Effector memory CD8-positive, alpha-beta T cell (primary cell): ENCODE measurements at regions not wholly inside any gene's neighbourhood (a gene's known extent, or its start where the extent isn't known, plus 50 kb on each side); places are given as distances from the start of the nearest gene placed in this dataset.
"Not testable (repeated sequence)": the region's sequence is repeated elsewhere in the genome, so short reads cannot be mapped to it uniquely, and the experiment has no call there.

Experiments
- ATAC-seq: fragments of 150-1000 bp; cut with Tn5 transposase; replicated peaks from 2 replicates; pipeline ENCODE4 v1.10.0; 2021; ENCODE audit warnings: mild to moderate bottlenecking, moderate library complexity
- DNase-seq, 3 experiments: peaks; one replicate each; pipeline ENCODE4 v3.0.0; 2021
- H3K27ac Mint-ChIP-seq, 2 donors: one replicate each; pipeline ENCODE4 v1.8.0; 2022; ENCODE audit warnings: mild to moderate bottlenecking in 2 of 2, mixed read lengths in 2 of 2, moderate library complexity in 2 of 2
- H3K27me3 Mint-ChIP-seq, 2 donors: one replicate each; pipeline ENCODE4 v1.8.0; 2022; ENCODE audit warnings: mixed read lengths in 2 of 2
- H3K36me3 Mint-ChIP-seq: one replicate; pipeline ENCODE4 v1.8.0; 2022; ENCODE audit warnings: mild to moderate bottlenecking, moderate library complexity, mixed read lengths; ENCODE audit not compliant: insufficient read depth
- H3K4me1 Mint-ChIP-seq, 2 donors: one replicate each; pipeline ENCODE4 v1.8.0; 2022; ENCODE audit warnings: low read depth in 2 of 2, mixed read lengths in 2 of 2
- H3K4me3 Mint-ChIP-seq, 2 donors: one replicate each; pipeline ENCODE4 v1.8.0; 2022; ENCODE audit warnings: mild to moderate bottlenecking in 2 of 2, mixed read lengths in 2 of 2, moderate library complexity in 2 of 2
- H3K9me3 Mint-ChIP-seq, 2 donors: one replicate each; pipeline ENCODE4 v1.8.0; 2022; ENCODE audit warnings: mixed read lengths in 2 of 2

DNA sequence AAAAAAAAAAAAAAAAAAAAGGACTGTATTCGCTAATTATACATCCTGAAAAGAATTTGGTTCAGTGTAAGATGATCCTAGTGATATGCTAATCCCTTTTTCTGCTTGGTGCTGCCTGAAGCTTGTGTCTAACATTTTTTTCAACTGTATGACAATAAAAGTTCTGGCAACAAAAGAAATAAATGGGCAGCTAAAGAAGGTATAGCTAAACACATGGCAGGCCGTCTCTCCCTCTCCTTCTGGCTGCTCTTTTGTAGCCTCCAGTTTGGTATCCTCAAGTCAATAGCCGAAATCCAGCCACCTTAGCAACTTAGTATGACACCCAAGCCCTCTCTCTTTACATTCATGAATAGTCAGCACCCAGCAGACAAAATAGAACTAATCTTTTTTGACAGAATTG is 198.3 kb upstream of the OTX2 start:
- Mint-ChIP-seq H3K9me3 (peaks cover 0 to 2% of the 10 kb centered on the region in 2 donors), H3K36me3 (no peaks in the 10 kb centered on the region), H3K27me3 (peaks cover 4 to 10% of the 10 kb centered on the region in 2 donors), H3K27ac (no peak overlapping the region), H3K4me3 (no peak overlapping the region), H3K4me1 (peaks cover 0 to 5% of the 10 kb centered on the region in 2 donors)
- DNase-seq (no peak), ATAC-seq (no peak)

DNA sequence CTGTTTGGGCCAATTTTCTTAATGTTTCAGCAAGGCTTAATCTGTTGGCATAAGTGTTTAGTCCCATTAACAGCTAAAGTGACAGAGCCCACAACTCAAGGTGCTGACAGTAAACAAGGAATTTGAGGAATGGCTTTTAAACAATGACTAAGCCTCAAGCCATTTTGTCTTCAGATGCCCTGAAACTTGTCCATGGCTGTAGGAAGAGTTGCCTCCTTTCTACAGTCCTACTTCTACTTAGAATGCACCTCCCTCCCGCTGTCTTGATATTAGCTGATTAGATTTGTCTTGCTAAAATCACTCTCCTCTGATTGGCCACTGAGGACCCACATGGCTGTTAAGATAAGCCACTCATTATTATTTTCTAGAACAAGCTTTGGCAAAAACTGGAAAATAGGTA is 188.4 kb upstream of the OTX2 start:
- H3K9me3 Mint-ChIP-seq, result peaks cover 0 to 3% of the 10 kb centered on the region in 2 donors

DNA sequence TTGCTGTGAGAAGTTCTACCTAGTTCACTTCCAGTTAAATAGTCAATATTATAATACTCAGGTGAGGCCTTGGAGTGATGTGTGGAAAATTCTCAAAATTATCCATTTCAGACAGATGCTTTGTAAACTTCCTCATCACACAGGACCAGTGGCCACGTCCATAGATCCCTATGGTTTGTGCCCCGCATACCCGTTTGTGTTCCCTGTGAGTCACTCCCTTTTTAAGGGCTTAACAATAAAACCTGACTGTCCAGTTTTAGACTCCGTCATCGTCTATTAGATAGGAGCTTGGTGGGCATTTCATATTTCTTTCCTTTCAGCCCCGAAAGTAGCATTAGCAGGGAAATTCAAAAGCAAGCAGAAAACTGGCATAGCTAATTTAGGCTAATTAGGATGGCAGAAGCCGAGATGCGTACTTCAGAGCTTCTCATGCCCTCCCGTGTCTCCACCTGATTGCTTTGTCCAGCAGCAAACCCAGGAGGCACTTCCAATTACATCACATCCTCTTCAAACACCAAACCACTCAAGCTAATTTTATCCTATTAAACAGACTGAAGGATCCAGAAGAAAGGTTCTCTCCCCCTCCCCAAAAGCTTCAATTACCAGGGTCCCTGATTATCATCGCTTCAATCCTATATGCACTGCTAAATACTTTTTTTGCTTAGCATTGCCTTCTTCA is 186.6 kb upstream of the OTX2 start:
- ATAC-seq (no peak), DNase-seq (no peak)
- Mint-ChIP-seq H3K36me3 (no peaks in the 10 kb centered on the region), H3K27me3 (peaks cover 0 to 3% of the 10 kb centered on the region in 2 donors), H3K27ac (no peak overlapping the region), H3K9me3 (no peaks in the 10 kb centered on the region), H3K4me1 (no peaks in the 10 kb centered on the region), H3K4me3 (no peak overlapping the region)

More for the DNA sequence above, 188.4 kb upstream of the OTX2 start:
- H3K27ac Mint-ChIP-seq, result no peak overlapping the region
- no peaks in the 10 kb centered on the region for H3K36me3 Mint-ChIP-seq
- ATAC-seq, result no peak
- DNase-seq, result no peak
- no peak overlapping the region for H3K4me3 Mint-ChIP-seq
- H3K4me1 Mint-ChIP-seq, result no peaks in the 10 kb centered on the region
- H3K27me3 Mint-ChIP-seq, result peaks cover 0 to 7% of the 10 kb centered on the region in 2 donors

- no peaks in the 10 kb centered on the region for H3K4me1 Mint-ChIP-seq
- ATAC-seq, result no peak
- H3K27me3 Mint-ChIP-seq, result no peaks in the 10 kb centered on the region
- H3K4me3 Mint-ChIP-seq, result no peak overlapping the region
- H3K36me3 Mint-ChIP-seq, result no peaks in the 10 kb centered on the region
- DNase-seq, result no peak
- no peak overlapping the region for H3K27ac Mint-ChIP-seq
- H3K9me3 Mint-ChIP-seq, result no peaks in the 10 kb centered on the region
Measured at GRCh38 chr14:56995010-56995409, 184.7 kb upstream of the OTX2 start.

DNA sequence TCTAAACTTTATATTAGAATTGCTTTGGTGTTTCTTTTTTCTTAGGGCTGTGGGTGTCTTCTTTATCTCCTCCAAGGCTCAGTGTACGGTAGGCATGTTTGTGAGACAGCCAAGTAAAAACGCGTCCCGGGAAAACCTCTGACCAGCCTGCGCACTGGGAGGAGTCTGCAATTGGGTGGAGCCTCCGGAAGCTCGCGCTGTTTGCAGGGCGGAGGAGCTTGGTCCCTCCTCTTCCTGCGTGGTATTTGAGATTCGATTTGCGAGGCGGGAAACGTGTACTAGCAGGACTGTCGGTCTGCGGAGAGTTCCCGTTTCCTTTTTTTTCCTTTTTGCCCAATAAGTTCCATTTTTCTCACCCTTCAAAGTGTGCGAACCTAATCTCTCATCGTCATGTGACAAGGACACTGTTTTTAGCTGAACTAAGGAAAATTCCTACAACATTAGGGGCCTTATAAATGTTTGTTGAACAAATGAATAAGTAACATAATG is 182.1 kb upstream of the OTX2 start:
- H3K4me3 Mint-ChIP-seq, result no peak overlapping the region
- ATAC-seq, result no peak

DNA sequence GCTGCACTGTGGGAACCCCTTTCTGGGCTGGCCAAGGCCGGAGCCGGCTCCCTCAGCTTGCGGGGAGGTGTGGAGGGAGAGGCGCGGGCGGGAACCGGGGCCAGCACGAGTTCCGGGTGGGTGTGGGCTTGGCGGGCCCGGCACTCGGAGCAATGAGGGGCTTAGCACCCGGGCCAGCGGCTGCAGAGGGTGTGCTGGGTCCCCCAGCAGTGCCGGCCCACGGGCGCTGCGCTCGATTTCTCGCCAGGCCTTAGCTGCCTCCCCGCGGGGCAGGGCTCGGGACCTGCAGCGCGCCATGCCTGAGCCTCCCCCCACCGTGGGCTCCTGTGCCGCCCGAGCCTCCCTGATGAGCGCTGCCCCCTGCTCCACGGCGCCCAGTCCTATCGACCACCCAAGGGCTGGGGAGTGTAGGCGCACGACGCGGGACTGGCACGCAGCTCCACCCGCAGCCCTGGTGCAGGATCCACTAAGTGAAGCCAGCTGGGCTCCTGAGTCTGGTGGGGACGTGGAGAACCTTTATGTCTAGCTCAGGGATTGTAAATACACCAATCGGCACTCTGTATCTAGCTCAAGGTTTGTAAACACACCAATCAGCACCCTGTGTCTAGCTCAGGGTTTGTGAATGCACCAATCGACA is 180.8 kb upstream of the OTX2 start:
- H3K27ac Mint-ChIP-seq, H3K4me3 Mint-ChIP-seq, H3K27me3 Mint-ChIP-seq, H3K4me1 Mint-ChIP-seq, H3K36me3 Mint-ChIP-seq, ATAC-seq, DNase-seq, H3K9me3 Mint-ChIP-seq: not testable (repeated sequence)

More for the DNA sequence above, 182.1 kb upstream of the OTX2 start:
- DNase-seq, result no peak
- H3K4me1 Mint-ChIP-seq, result no peaks in the 10 kb centered on the region
- H3K9me3 Mint-ChIP-seq, result no peaks in the 10 kb centered on the region
- no peaks in the 10 kb centered on the region for H3K36me3 Mint-ChIP-seq
- no peak overlapping the region for H3K27ac Mint-ChIP-seq
- no peaks in the 10 kb centered on the region for H3K27me3 Mint-ChIP-seq

DNA sequence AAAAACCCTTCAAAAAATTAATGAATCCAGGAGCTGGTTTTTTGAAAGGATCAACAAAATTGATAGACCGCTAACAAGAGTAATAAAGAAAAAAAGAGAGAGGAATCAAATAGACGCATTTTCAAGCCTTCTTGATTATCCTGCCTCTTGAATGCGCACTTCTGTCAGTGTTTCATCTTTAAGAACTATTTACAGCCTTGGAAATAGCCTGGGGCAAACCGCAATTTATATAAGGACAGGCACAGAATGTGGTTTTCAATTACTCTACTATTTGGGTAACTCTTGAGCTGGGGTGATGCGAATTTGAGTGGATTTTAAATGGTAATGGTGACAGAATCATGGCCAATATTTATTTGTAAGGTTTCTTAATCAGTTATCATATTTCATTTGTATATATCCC is 179.1 kb upstream of the OTX2 start:
- ATAC-seq (no peak), DNase-seq (no peak)
- Mint-ChIP-seq H3K4me3 (no peak overlapping the region), H3K9me3 (peaks cover 0 to 1% of the 10 kb centered on the region in 2 donors), H3K4me1 (no peaks in the 10 kb centered on the region), H3K36me3 (no peaks in the 10 kb centered on the region), H3K27ac (no peak overlapping the region), H3K27me3 (no peaks in the 10 kb centered on the region)

DNA sequence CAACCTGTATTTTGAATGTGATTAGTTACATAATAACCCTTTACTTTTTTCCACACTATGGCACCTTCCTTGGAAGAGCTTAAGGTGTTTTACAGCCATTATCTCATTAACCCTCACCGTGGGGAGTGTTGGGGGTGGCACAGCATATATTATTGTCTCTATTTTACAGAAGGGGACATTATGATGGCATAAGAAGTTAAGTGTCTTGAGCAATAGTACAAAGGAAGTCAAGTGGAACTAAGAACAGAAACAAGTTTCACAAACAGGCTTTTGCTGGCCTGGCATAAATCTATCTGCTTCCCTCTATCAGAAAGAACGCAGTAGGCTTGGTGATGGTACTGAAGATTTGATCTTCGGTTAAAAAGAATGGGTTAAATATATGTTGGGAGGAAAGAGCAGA is 169.7 kb upstream of the OTX2 start:
- no peak for ATAC-seq
- no peak overlapping the region for H3K4me3 Mint-ChIP-seq
- H3K36me3 Mint-ChIP-seq, result no peaks in the 10 kb centered on the region
- no peaks in the 10 kb centered on the region for H3K9me3 Mint-ChIP-seq
- H3K4me1 Mint-ChIP-seq, result no peaks in the 10 kb centered on the region
- H3K27me3 Mint-ChIP-seq, result peaks cover 0 to 14% of the 10 kb centered on the region in 2 donors
- no peak overlapping the region for H3K27ac Mint-ChIP-seq
- DNase-seq, result no peak

- Mint-ChIP-seq H3K9me3 (no peaks in the 10 kb centered on the region), H3K4me3 (no peak overlapping the region), H3K27ac (no peak overlapping the region), H3K36me3 (no peaks in the 10 kb centered on the region), H3K27me3 (peaks cover 0 to 14% of the 10 kb centered on the region in 2 donors), H3K4me1 (no peaks in the 10 kb centered on the region)
- ATAC-seq, result no peak
- DNase-seq, result no peak
Measured at GRCh38 chr14:56976211-56976610, 165.9 kb upstream of the OTX2 start.

GRCh38 chr14:56975521-56975920 is 165.2 kb upstream of the OTX2 start:
- Mint-ChIP-seq H3K36me3 (no peaks in the 10 kb centered on the region), H3K9me3 (no peaks in the 10 kb centered on the region), H3K4me3 (no peak overlapping the region), H3K4me1 (no peaks in the 10 kb centered on the region), H3K27me3 (peaks cover 0 to 14% of the 10 kb centered on the region in 2 donors), H3K27ac (no peak overlapping the region)
- no peak for ATAC-seq
- DNase-seq, result no peak

DNA sequence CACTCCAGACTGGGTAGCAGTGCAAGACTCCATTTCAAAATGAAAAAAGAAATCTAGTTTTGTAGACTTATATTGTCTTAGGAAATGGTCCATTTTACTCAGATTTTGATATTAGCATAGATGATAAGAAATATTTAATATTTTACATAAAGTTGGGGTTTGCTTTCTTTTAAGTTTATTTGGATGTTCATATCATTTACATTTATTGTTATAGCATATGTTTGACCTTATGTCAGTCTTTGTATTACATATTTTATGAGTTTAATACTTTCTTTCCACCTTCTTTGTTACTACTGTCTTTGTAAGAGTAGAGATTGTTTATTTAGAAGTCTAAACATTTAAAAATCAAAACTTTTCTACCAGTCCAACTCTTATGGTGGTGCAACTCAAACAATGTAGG is 162.7 kb upstream of the OTX2 start:
- H3K9me3 Mint-ChIP-seq, result peaks cover 0 to 8% of the 10 kb centered on the region in 2 donors
- no peak for DNase-seq
- peaks cover 0 to 14% of the 10 kb centered on the region in 2 donors for H3K27me3 Mint-ChIP-seq
- no peak for ATAC-seq
- H3K27ac Mint-ChIP-seq, result no peak overlapping the region
- H3K36me3 Mint-ChIP-seq, result no peaks in the 10 kb centered on the region
- H3K4me1 Mint-ChIP-seq, result no peaks in the 10 kb centered on the region
- no peak overlapping the region for H3K4me3 Mint-ChIP-seq

DNA sequence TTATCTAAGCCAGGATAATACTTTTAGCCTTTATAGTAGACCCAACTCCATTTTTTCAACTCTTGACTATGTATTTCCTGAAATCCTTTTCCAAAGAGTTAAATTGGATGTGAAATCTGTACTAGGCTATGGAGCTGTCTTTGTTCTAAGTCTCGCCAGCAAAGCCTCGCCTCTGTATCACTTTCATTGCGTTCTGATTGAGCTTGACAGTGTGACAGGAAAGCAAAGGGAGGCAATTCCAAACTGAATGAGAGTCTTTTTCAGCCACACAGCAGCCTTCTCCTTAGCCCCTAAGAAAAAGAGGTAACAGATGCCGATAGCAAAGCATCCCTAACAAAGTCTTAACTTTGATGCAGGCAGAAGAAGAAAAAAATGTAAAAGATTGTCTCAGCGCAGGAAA is 154.6 kb upstream of the OTX2 start:
- H3K27me3 Mint-ChIP-seq, result no peaks in the 10 kb centered on the region
- H3K36me3 Mint-ChIP-seq, result no peaks in the 10 kb centered on the region
- no peak for DNase-seq
- H3K4me3 Mint-ChIP-seq, result no peak overlapping the region
- H3K9me3 Mint-ChIP-seq, result peaks cover 2 to 4% of the 10 kb centered on the region in 2 donors
- H3K4me1 Mint-ChIP-seq, result no peaks in the 10 kb centered on the region
- no peak for ATAC-seq
- H3K27ac Mint-ChIP-seq, result no peak overlapping the region

DNA sequence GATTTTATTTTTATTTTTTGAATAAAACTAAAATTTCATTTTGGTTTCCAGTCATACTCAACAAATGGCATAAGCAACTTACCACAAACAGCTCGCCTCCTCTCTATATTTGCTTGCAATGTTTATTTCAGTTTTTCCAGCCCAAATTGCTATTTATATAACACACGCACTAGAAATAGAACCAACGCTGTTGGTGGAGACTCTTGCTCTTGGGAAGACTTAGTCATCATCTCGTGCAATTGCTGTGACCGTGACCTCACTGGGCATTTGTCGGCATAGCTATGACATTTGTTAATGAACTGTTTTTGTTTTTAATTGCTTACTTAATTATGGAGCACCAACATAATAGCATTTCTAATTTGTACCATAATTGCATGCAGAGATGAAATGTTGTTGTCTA is 153.1 kb upstream of the OTX2 start:
- Mint-ChIP-seq H3K9me3 (peaks cover 0 to 2% of the 10 kb centered on the region in 2 donors), H3K4me1 (no peaks in the 10 kb centered on the region), H3K36me3 (no peaks in the 10 kb centered on the region), H3K27ac (no peak overlapping the region), H3K4me3 (no peak overlapping the region), H3K27me3 (no peaks in the 10 kb centered on the region)
- ATAC-seq (no peak), DNase-seq (no peak)

DNA sequence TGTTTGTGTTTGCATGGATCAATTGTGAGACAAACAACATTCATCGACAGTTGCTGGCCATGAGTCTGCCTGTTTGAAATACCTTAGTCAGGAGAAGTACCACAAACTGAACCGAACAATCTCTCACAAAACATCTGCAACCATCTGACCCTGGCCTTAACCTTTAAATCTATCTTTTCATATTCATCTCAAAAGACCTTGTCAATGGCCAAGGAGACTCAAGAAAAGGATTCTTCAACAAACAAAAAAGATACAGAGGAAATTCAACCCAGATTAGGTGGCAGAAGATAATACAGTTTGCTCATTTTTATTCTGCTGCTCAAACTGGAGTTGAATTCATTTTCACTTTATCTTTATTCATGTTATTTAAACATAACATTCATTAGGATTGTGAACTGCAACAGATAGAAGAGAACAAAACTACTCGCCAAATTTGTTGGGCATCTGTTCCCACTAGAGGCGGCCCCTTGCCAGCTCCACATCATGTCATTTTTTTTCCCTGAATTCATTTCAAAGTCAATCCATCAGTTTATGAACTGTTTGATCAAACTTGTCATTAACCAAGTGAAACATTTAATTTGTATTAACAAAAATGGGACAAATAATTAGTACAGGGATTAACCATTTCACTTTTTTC is 152.3 kb upstream of the OTX2 start:
- Mint-ChIP-seq H3K4me1 (no peaks in the 10 kb centered on the region), H3K4me3 (no peak overlapping the region), H3K9me3 (peaks cover 0 to 2% of the 10 kb centered on the region in 2 donors), H3K36me3 (no peaks in the 10 kb centered on the region), H3K27ac (no peak overlapping the region), H3K27me3 (no peaks in the 10 kb centered on the region)
- ATAC-seq (no peak), DNase-seq (no peak)
